Endothelial cell of umbilical vein (primary cell): ENCODE measurements at regions not wholly inside any gene's neighbourhood (a gene's known extent, or its start where the extent isn't known, plus 50 kb on each side); places are given as distances from the start of the nearest gene placed in this dataset.

Source experiments
- BruUV-seq: library from RNA; stranded (reverse); fragments of 400-500 nt; replicated peaks from 2 replicates; lab custom pipeline; 2021; lab: Mats Ljungman, UMichigan
- CTCF ChIA-PET: fragments of 300-600, 350-600 bp; sonication (Branson Sonifier 250); formaldehyde crosslinking; loops from one replicate; lab custom pipeline; 2021; ENCODE audit warnings: antibody characterized with exemption, inconsistent platforms; lab: Charles Lee
- POLR2A ChIA-PET: fragments of 300-600, 350-600 bp; sonication (Branson Sonifier 250); formaldehyde crosslinking; loops from one replicate; lab custom pipeline; 2021; ENCODE audit warnings: antibody characterized with exemption, inconsistent platforms; lab: Charles Lee
- DNase-seq: peaks from one replicate; pipeline ENCODE4 v3.0.0-alpha.2; 2011; ENCODE audit warnings: low read depth, low spot score
- FAIRE-seq: peaks from 2 replicates; lab custom pipeline; 2011; peaks lifted over from hg19 to GRCh38; lab: Jason Lieb, UNC
- H2AFZ ChIP-seq: 2 replicates; pipeline ENCODE4 v1.6.0; 2012; ENCODE audit warnings: low read depth, low read length, control low read depth, inconsistent platforms
- H3K27ac ChIP-seq: 2 replicates; pipeline ENCODE4 v1.5.1; 2011; ENCODE audit warnings: low read depth, mild to moderate bottlenecking, control low read depth, low read length, moderate library complexity; ENCODE audit not compliant: insufficient read depth
- H3K27me3 ChIP-seq, 2 experiments: 2 replicates each; pipeline versions ENCODE4 v1.6.0 to v1.6.1; 2011; ENCODE audit warnings: low read length in 2 of 2, mixed read lengths in 1 of 2; ENCODE audit not compliant: control insufficient read depth in 2 of 2, insufficient read depth in 2 of 2
- H3K36me3 ChIP-seq, 2 experiments: 2 replicates in 1 of 2; 3 replicates in 1 of 2; pipeline ENCODE4 v1.5.1; 2011; ENCODE audit warnings: low read length in 2 of 2, mild to moderate bottlenecking in 1 of 2, moderate library complexity in 1 of 2; ENCODE audit not compliant: control insufficient read depth in 2 of 2, insufficient read depth in 2 of 2; ENCODE audit errors: extremely low read depth in 1 of 2
- H3K4me1 ChIP-seq: 3 replicates; pipeline ENCODE4 v1.5.1; 2011; ENCODE audit warnings: mild to moderate bottlenecking, low read length; ENCODE audit not compliant: control insufficient read depth, insufficient read depth; ENCODE audit errors: extremely low read depth
- H3K4me2 ChIP-seq: 2 replicates; pipeline ENCODE4 v1.6.1; 2011; ENCODE audit warnings: low read length, control low read depth, mixed read lengths; ENCODE audit not compliant: insufficient read depth
- H3K4me3 ChIP-seq, 3 experiments: fragments of 200-600 bp in 1 of 3; sonication (generic), shearing (Covaris generic) in 1 of 3; replicated peaks in 1 of 3; 2 replicates each; pipeline ENCODE4 v1.5.1; 2011 to 2016; ENCODE audit warnings: control low read depth in 3 of 3, low read length in 3 of 3, mild to moderate bottlenecking in 2 of 3, inconsistent platforms in 1 of 3, low read depth in 1 of 3, moderate library complexity in 1 of 3; ENCODE audit not compliant: insufficient read depth in 1 of 3
- H3K79me2 ChIP-seq: 2 replicates; pipeline ENCODE4 v1.6.0; 2012; ENCODE audit warnings: low read length, inconsistent platforms; ENCODE audit not compliant: control insufficient read depth, insufficient read depth
- H3K9ac ChIP-seq: replicated peaks from 2 replicates; pipeline ENCODE3; 2011; ENCODE audit warnings: low read length, control low read depth; ENCODE audit not compliant: insufficient read depth; ENCODE audit errors: extremely low read depth
- H3K9me1 ChIP-seq: replicated peaks from 3 replicates; pipeline ENCODE4 v1.6.0; 2011; ENCODE audit warnings: mild to moderate bottlenecking, low read length; ENCODE audit not compliant: control insufficient read depth, insufficient read depth; ENCODE audit errors: extremely low read depth
- H3K9me3 ChIP-seq: replicated peaks from 2 replicates; pipeline ENCODE4 v1.5.1; 2012; ENCODE audit warnings: low read length, inconsistent platforms; ENCODE audit not compliant: control insufficient read depth, insufficient read depth
- H4K20me1 ChIP-seq: replicated peaks from 2 replicates; pipeline ENCODE3; 2011; ENCODE audit warnings: mild to moderate bottlenecking, low read length; ENCODE audit not compliant: control insufficient read depth, insufficient read depth; ENCODE audit errors: extremely low read depth
- CTCF ChIP-seq, 2 donors: IDR thresholded peaks; 1 replicate in 1 of 2; 2 replicates in 1 of 2; pipeline ENCODE4 v1.5.1; 2011; ENCODE audit warnings: low read length in 2 of 2, mild to moderate bottlenecking in 2 of 2, moderate library complexity in 2 of 2, control low read depth in 1 of 2, inconsistent platforms in 1 of 2, low read depth in 1 of 2; ENCODE audit not compliant: insufficient read depth in 1 of 2; ENCODE audit errors: extremely low read depth in 1 of 2
- EZH2 ChIP-seq: IDR thresholded peaks from 2 replicates; pipeline ENCODE4 v1.6.1; 2012; ENCODE audit warnings: borderline replicate concordance, low read depth, mild to moderate bottlenecking, moderate library complexity, low read length, inconsistent platforms; ENCODE audit not compliant: severe bottlenecking
- FOS ChIP-seq: IDR thresholded peaks from 2 replicates; pipeline ENCODE4 v1.6.1; 2011; ENCODE audit warnings: mild to moderate bottlenecking, low read length, moderate library complexity, borderline replicate concordance; ENCODE audit not compliant: insufficient read depth
- GATA2 ChIP-seq: IDR thresholded peaks from 2 replicates; pipeline ENCODE4 v1.7.0; 2011; ENCODE audit warnings: low read depth, mild to moderate bottlenecking, moderate library complexity, mixed read lengths, low read length; ENCODE audit not compliant: insufficient read length, insufficient read depth
- JUN ChIP-seq: IDR thresholded peaks from 2 replicates; pipeline ENCODE4 v1.6.1; 2011; ENCODE audit warnings: borderline replicate concordance, low read depth; ENCODE audit not compliant: insufficient read length, insufficient read depth
- MAX ChIP-seq: IDR thresholded peaks from 2 replicates; pipeline ENCODE4 v1.6.1; 2011; ENCODE audit not compliant: insufficient read depth, insufficient read length
- MYC ChIP-seq: IDR thresholded peaks from one replicate; pipeline ENCODE4 v1.6.1; 2011; ENCODE audit warnings: mild to moderate bottlenecking, low read depth, low read length
- POLR2A ChIP-seq: IDR thresholded peaks from 2 replicates; pipeline ENCODE4 v1.6.1; 2012; ENCODE audit warnings: low read depth, mild to moderate bottlenecking, control low read depth, low read length
- POLR2AphosphoS5 ChIP-seq: IDR thresholded peaks from 2 replicates; pipeline ENCODE4 v1.6.1; 2012; ENCODE audit warnings: low read depth, mild to moderate bottlenecking, control low read depth, low read length, moderate library complexity; ENCODE audit not compliant: insufficient read depth
- dilution Hi-C: fragments of 300-500 bp; cut with MboI; formaldehyde crosslinking; loops from one replicate; pipeline ENCODE4 v1.15.0; 2019; ENCODE audit warnings: low sequenced_read_pairs; ENCODE audit not compliant: extremely low pct_ligation_motif_present
- intact Hi-C: fragments of 100-400 bp; cut with micrococcal nuclease; formaldehyde crosslinking; loops from one replicate; pipeline ENCODE4 v1.10.0; 2022

- Histone ChIP-seq H3K9me1 (no peaks in the 10 kb centered on the region), H3K4me2 (no peak overlapping the region), H3K79me2 (no peaks in the 10 kb centered on the region), H3K27ac (no peak overlapping the region), H3K27me3 (peaks cover 9 to 10% of the 10 kb centered on the region in 2 experiments), H3K4me3 (no peak overlapping the region), H3K9ac (no peak overlapping the region), H3K36me3 (no peaks in the 10 kb centered on the region), H4K20me1 (no peaks in the 10 kb centered on the region), H2AFZ (no peak overlapping the region), H3K9me3 (no peaks in the 10 kb centered on the region), H3K4me1 (no peaks in the 10 kb centered on the region)
- intact Hi-C loops (no loop called here), dilution Hi-C loops (no loop called here)
- no peak for TF ChIP-seq EZH2
- no peak for TF ChIP-seq MAX
- TF ChIP-seq JUN, result no peak
- TF ChIP-seq FOS, result no peak
- no peak for TF ChIP-seq MYC
- TF ChIP-seq CTCF (IDR thresholded peaks at IDR 0.05; ENCODE audit: extremely low read depth in 1 of 2, insufficient read depth in 1 of 2, low read depth in 1 of 2, low read length in 2 of 2), result no peak
- TF ChIP-seq GATA2, result no peak
- TF ChIP-seq POLR2AphosphoS5, result no peak
- TF ChIP-seq POLR2A, result no peak
- DNase-seq, result no peak
- FAIRE-seq, result no peak
- POLR2A ChIA-PET, result no interaction called here
- CTCF ChIA-PET, result no interaction called here
- no TSS peak for BruUV-seq
Measured at GRCh38 chr22:27088026-27088425, 430.6 kb downstream of the MIAT start.
